ENCODE measurements at regions not wholly inside any gene's neighbourhood (a gene's known extent, or its start where the extent isn't known, plus 50 kb on each side); places are given as distances from the start of the nearest gene placed in this dataset.

DNA sequence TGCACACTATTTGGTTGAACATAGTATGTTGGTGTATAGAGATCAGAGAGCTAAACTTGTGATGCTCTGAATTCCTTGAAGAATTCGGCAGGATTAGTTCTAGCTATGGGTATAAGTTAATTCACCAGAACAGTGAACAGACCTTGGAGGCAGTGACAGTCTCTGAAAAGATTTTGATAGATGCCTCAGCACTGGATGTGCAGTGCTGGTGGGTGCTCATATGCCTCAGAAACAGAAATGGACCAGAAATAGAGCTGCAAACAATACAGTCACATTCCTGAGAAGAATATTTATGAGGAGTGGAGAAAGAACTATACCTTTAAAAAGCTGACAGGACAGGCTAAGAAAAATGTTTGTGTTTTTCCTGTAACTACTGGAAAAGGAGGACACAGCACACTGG, 747.7 kb downstream of the KCTD16 start:
- no peak for DNase-seq

GRCh38 chr5:144915452-144915851, 744.8 kb downstream of the KCTD16 start:
- no peak for DNase-seq

GRCh38 chr5:144913661-144914060, 743.0 kb downstream of the KCTD16 start:
- no peak for DNase-seq

DNA sequence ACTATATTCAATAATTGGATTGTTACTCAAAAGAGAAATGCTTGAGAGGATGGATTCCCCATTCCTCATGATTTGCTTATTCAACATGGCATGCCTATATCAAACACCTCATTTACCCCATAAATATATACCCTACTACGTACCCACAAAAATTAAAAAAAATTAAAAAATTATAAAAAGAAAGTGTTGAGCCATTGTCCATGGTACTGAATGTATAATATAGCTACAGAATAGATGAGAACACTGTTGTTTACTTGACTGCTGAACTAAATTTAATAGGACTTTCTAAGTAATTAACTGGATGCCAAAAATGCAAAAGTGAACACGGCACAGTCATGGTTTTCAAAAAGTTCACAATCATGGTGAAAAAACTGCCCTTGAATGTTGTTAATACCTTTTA, 725.8 kb downstream of the KCTD16 start:
- no peak for DNase-seq

DNA sequence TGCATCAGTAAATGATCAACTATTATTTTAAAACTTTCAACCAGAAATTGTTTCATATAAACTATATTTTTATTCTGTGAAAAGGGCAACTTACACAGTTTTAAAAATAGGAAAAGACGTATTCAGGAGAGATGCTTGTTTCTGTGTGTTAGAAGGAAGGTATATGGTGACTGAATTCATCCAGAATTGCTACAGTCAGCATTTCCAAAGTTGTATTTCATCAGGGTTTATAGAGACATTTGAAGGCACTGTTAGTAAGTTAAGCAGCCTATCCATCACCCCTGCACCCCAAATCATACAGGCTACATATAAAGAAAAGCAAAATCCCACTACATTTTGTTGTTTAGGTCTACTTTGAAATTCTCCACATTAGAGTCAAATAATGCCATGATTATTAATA, 716.0 kb downstream of the KCTD16 start:
- DNase-seq = no peak

GRCh38 chr5:144882739-144883283, 712.1 kb downstream of the KCTD16 start:
- no peak for DNase-seq

GRCh38 chr5:144880513-144880912, 709.8 kb downstream of the KCTD16 start:
- DNase-seq = no peak

- DNase-seq = no peak
Measured at GRCh38 chr5:144876990-144877389, 706.3 kb downstream of the KCTD16 start.

DNA sequence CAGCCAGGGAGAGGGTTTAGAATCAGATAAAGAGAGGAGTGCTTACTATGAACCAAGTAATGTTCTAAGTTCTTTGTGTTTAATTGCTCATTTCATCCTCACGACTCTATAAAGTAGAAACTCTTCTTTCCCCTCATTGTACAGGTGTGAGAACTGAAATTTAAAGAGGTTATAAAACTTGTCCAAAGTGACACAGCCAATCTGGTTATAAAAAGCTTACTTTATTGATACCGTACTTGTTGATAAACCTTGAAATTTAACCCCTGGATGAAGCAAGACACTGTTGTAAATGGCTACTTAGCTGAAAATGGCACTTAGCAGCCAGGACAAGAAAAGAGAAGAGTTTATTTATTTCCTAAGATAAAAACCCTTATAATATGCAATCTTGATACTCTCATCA, 702.4 kb downstream of the KCTD16 start:
- no peak for DNase-seq

DNA sequence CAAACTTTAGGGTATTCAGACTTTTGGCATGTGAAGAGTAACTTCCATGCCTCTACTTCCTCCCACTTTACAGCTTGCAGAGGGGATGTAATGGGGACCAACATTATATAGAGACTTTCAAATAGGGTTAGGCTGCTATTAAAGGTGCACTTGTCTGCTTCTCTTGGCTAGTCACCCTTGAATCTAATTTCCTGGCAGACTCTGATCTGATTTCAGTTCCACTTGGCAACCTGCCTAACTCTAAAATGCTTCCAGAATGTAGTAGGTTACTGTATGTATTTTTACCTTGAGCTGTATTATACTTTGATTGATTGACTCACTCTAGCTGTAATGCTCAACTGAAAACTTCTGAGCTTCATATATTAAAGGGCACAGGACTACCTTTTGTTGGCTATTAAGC, 693.4 kb downstream of the KCTD16 start:
- DNase-seq = no peak

DNA sequence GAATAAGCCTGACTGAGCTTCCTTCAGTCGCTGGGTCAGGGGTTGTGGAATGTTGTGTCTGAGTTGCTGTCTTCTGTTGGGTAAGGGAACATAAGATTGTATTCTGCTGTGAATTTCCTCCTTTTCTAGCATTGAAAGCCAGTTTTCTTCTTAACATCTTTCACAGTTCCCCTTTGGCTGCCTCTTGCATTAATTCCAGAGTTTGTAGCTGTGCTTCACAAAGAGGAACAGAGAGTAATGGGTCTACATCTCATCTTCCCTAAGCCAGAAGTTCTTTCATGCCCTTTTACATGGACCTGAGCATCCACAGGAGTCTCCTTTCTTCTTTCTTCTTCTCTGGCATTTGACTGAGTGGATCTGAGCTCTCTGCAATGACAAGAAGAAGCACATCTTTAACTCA, 686.8 kb downstream of the KCTD16 start:
- DNase-seq = no peak

- no peak for DNase-seq
Measured at GRCh38 chr5:144844086-144844485, 673.4 kb downstream of the KCTD16 start.

- DNase-seq = no peak
Measured at GRCh38 chr5:144832416-144832815, 661.7 kb downstream of the KCTD16 start.

GRCh38 chr5:144831650-144832049, 661.0 kb downstream of the KCTD16 start:
- DNase-seq = no peak

- no peak for DNase-seq
Measured at GRCh38 chr5:144822503-144822902, 651.8 kb downstream of the KCTD16 start.

DNA sequence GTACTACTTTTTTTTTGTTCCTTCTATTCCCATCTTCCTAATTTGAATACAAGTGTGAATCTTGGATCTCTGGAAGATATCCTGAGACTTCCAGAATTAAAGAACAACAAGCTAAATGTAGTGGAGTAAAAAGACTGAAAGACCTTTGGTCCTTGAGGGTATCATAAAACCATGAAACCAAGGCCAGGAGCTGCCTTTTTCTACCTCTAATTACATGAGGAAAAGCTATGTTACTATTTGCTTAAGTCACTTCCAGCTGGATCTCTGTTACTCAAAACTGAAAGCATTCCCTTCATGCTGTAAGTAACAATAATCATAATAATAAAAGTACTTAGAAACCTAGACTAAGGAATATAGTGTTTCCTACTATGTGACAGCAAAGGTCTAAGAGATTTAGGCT, 649.6 kb downstream of the KCTD16 start:
- DNase-seq = no peak

- DNase-seq = no peak
Measured at GRCh38 chr5:144815131-144815530, 644.5 kb downstream of the KCTD16 start.

- DNase-seq = no peak
Measured at GRCh38 chr5:144812763-144813162, 642.1 kb downstream of the KCTD16 start.

- DNase-seq = no peak
Measured at GRCh38 chr5:144800169-144800568, 629.5 kb downstream of the KCTD16 start.

GRCh38 chr5:144798595-144798994, 627.9 kb downstream of the KCTD16 start:
- no peak for DNase-seq

- no peak for DNase-seq
Measured at GRCh38 chr5:144794922-144795321, 624.2 kb downstream of the KCTD16 start.

- no peak for DNase-seq
Measured at GRCh38 chr5:144788556-144788955, 617.9 kb downstream of the KCTD16 start.

DNA sequence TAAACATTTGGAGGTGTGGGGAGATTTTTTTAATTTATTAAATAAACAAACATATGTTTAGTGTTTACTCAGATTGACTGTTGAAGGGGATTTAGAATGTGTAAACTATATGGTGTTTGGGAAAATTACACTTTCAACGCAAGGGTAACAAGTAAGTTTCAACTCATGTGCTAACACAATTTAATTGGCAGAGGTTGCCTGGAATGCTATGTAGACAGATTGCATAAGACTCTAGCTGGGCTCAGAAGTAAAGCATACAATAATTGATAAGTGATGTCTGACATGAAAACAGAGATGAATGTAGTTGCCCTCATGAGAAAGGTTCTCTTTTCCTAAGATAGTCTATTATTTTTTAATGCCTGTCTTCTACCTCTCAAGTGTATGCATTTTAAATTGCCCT, 617.4 kb downstream of the KCTD16 start:
- DNase-seq = no peak

GRCh38 chr5:144779368-144779767, 608.7 kb downstream of the KCTD16 start:
- DNase-seq = no peak

GRCh38 chr5:144778561-144778960, 607.9 kb downstream of the KCTD16 start:
- DNase-seq = no peak

- no peak for DNase-seq
Measured at GRCh38 chr5:144774197-144774596, 603.5 kb downstream of the KCTD16 start.
